Activated CD4-positive, alpha-beta T cell treated with anti-CD3 and anti-CD28 coated beads for 24 hours (primary cell): ENCODE measurements at regions not wholly inside any gene's neighbourhood (a gene's known extent, or its start where the extent isn't known, plus 50 kb on each side); places are given as distances from the start of the nearest gene placed in this dataset.

Experiments used
- DNase-seq, 2 donors: peaks; one replicate each; pipeline ENCODE4 v3.0.0-alpha.2; 2020; ENCODE audit warnings: low read depth in 2 of 2

GRCh38 chr3:25355034-25355885, 72.8 kb upstream of the RARB start:
- DNase-seq, result no peak

- no peak for DNase-seq
Measured at GRCh38 chr3:25355998-25356397, 72.1 kb upstream of the RARB start.

GRCh38 chr3:25362118-25362517, 65.9 kb upstream of the RARB start:
- DNase-seq, result no peak

- no peak for DNase-seq
Measured at GRCh38 chr3:25365636-25366035, 62.4 kb upstream of the RARB start.

- DNase-seq, result no peak
Measured at GRCh38 chr3:25367025-25367424, 61.0 kb upstream of the RARB start.

GRCh38 chr3:25372167-25372566, 55.9 kb upstream of the RARB start:
- no peak for DNase-seq

GRCh38 chr3:25376340-25376739, 51.7 kb upstream of the RARB start:
- DNase-seq, result no peak

- DNase-seq, result no peak
Measured at GRCh38 chr3:25377042-25377441, 51.0 kb upstream of the RARB start.
